Thyroid gland (tissue), 4 donors: ENCODE measurements at regions not wholly inside any gene's neighbourhood (a gene's known extent, or its start where the extent isn't known, plus 50 kb on each side); places are given as distances from the start of the nearest gene placed in this dataset.
A peak's percentile ranks its signal among the peaks of the same experiment; 100 is the strongest.
"Not testable (repeated sequence)": the region's sequence is repeated elsewhere in the genome, so short reads cannot be mapped to it uniquely, and the experiment has no call there.

ENCODE experiments used
- DNase-seq, 2 donors: peaks; one replicate each; pipeline ENCODE4 v3.0.0-alpha.2; 2019
- H3K27ac ChIP-seq, 3 donors: fragments of 200-600 bp; sonication (generic); 1 replicate in 2 of 3; 2 replicates in 1 of 3; pipeline ENCODE4 v1.5.1; 2016 to 2019; ENCODE audit warnings: mild to moderate bottlenecking in 1 of 3, moderate library complexity in 1 of 3
- H3K27me3 ChIP-seq: fragments of 200-600 bp; sonication (generic); one replicate; pipeline ENCODE4 v1.5.1; 2019
- H3K36me3 ChIP-seq, 2 donors: fragments of 200-600 bp; sonication (generic); one replicate each; pipeline ENCODE4 v1.5.1; 2016 to 2019
- H3K4me1 ChIP-seq, 2 donors: fragments of 200-600 bp; sonication (generic); one replicate each; pipeline ENCODE4 v1.5.1; 2017 to 2019
- H3K4me3 ChIP-seq, 3 donors: fragments of 200-600 bp; sonication (generic); replicated peaks in 1 of 3; 1 replicate in 2 of 3; 2 replicates in 1 of 3; pipeline ENCODE4 v1.5.1; 2016; ENCODE audit warnings: mild to moderate bottlenecking in 1 of 3
- H3K9me3 ChIP-seq: fragments of 200-600 bp; sonication (generic); one replicate; pipeline ENCODE4 v1.5.1; 2017
- CTCF ChIP-seq, 6 experiments: fragments of 200-600 bp in 3 of 6; fragments of 450-650 bp in 3 of 6; sonication (generic) in 3 of 6; IDR thresholded peaks; one replicate each; pipeline ENCODE4 v1.5.1; 2016 to 2019; ENCODE audit warnings: antibody characterized with exemption in 6 of 6, mild to moderate bottlenecking in 2 of 6, inconsistent platforms in 1 of 6, moderate library complexity in 1 of 6
- POLR2A ChIP-seq, 2 donors: fragments of 450-650 bp; IDR thresholded peaks; one replicate each; pipeline ENCODE4 v1.6.1; 2017; ENCODE audit warnings: antibody characterized with exemption in 2 of 2, mild to moderate bottlenecking in 2 of 2, moderate library complexity in 1 of 2
- WGBS, 2 donors: methylation state at CpG; one replicate each; pipeline ENCODE4 v1.1.5; 2017; 5-methylcytosine and 5-hydroxymethylcytosine counted together
- intact Hi-C: fragments of 100-400 bp; cut with DNase I; formaldehyde crosslinking; loops from one replicate; pipeline ENCODE4 v1.15.1; 2023

GRCh38 chr15:84094720-84095119, 140.9 kb upstream of the GOLGA6L4 start:
- 79 to 88% methylated on average over 2 of the region's 2 CpGs for WGBS, 2 donors
- H3K27ac ChIP-seq, DNase-seq, intact Hi-C loops, H3K4me3 ChIP-seq, H3K27me3 ChIP-seq, H3K36me3 ChIP-seq, H3K9me3 ChIP-seq, H3K4me1 ChIP-seq: not testable (repeated sequence)

- intact Hi-C loops, H3K9me3 ChIP-seq, H3K4me3 ChIP-seq, H3K4me1 ChIP-seq, H3K27ac ChIP-seq, H3K27me3 ChIP-seq, DNase-seq, H3K36me3 ChIP-seq: not testable (repeated sequence)
- WGBS, 2 donors, result 87 to 88% methylated on average over 3 of the region's 3 CpGs
These were observed 138.5 kb upstream of the GOLGA6L4 start for GRCh38 chr15:84097053-84097452.

GRCh38 chr15:84098604-84099003, 137.0 kb upstream of the GOLGA6L4 start:
- H3K27me3 ChIP-seq, result no peaks in the 10 kb centered on the region
- intact Hi-C loops, result no loop called here
- no peaks in the 10 kb centered on the region for H3K9me3 ChIP-seq

GRCh38 chr15:84099181-84099580, 136.4 kb upstream of the GOLGA6L4 start:
- H3K36me3 ChIP-seq, result no peaks in the 10 kb centered on the region
- WGBS, 2 donors, result 0% methylated on average over 1 of the region's 1 CpG
- no peaks in the 10 kb centered on the region for H3K9me3 ChIP-seq
- H3K4me3 ChIP-seq, result no peak overlapping the region
- no peaks in the 10 kb centered on the region for H3K27me3 ChIP-seq
- H3K27ac ChIP-seq, result no peak overlapping the region
- no peaks in the 10 kb centered on the region for H3K4me1 ChIP-seq
- intact Hi-C loops, result no loop called here
- DNase-seq, result peak; percentile 6 to 12
- TF ChIP-seq CTCF (IDR thresholded peaks at IDR 0.05) (no peak), POLR2A (IDR thresholded peaks at IDR 0.05) (no peak)

More at GRCh38 chr15:84098604-84099003, 137.0 kb upstream of the GOLGA6L4 start:
- no peak overlapping the region for H3K27ac ChIP-seq
- no peak for DNase-seq
- no peaks in the 10 kb centered on the region for H3K4me1 ChIP-seq
- no peak overlapping the region for H3K4me3 ChIP-seq
- no peaks in the 10 kb centered on the region for H3K36me3 ChIP-seq
- no peak for TF ChIP-seq POLR2A (IDR thresholded peaks at IDR 0.05)
- TF ChIP-seq CTCF (IDR thresholded peaks at IDR 0.05), result no peak

- H3K4me3 ChIP-seq, result no peak overlapping the region
- no peaks in the 10 kb centered on the region for H3K27me3 ChIP-seq
- 76 to 77% methylated on average over 4 of the region's 4 CpGs for WGBS, 2 donors
- no peak overlapping the region for H3K27ac ChIP-seq
- intact Hi-C loops, result no loop called here
- H3K9me3 ChIP-seq, result no peaks in the 10 kb centered on the region
- DNase-seq, result no peak
- TF ChIP-seq CTCF (IDR thresholded peaks at IDR 0.05) (no peak), POLR2A (IDR thresholded peaks at IDR 0.05) (no peak)
- H3K36me3 ChIP-seq, result no peaks in the 10 kb centered on the region
- no peaks in the 10 kb centered on the region for H3K4me1 ChIP-seq
These were observed 132.2 kb upstream of the GOLGA6L4 start for GRCh38 chr15:84103345-84103744.

- H3K27me3 ChIP-seq, result no peaks in the 10 kb centered on the region
- no peaks in the 10 kb centered on the region for H3K36me3 ChIP-seq
- H3K9me3 ChIP-seq, result no peaks in the 10 kb centered on the region
- 73 to 75% methylated on average over 3 of the region's 3 CpGs for WGBS, 2 donors
- no peak for DNase-seq
- no peaks in the 10 kb centered on the region for H3K4me1 ChIP-seq
- H3K27ac ChIP-seq, result no peak overlapping the region
- no peak for TF ChIP-seq POLR2A (IDR thresholded peaks at IDR 0.05)
- TF ChIP-seq CTCF (IDR thresholded peaks at IDR 0.05), result no peak
- intact Hi-C loops, result no loop called here
- no peak overlapping the region for H3K4me3 ChIP-seq
These were observed 130.7 kb upstream of the GOLGA6L4 start for GRCh38 chr15:84104853-84105252.
